Panc1 (cell line): ENCODE measurements at regions not wholly inside any gene's neighbourhood (a gene's known extent, or its start where the extent isn't known, plus 50 kb on each side); places are given as distances from the start of the nearest gene placed in this dataset.
"Not testable (repeated sequence)": the region's sequence is repeated elsewhere in the genome, so short reads cannot be mapped to it uniquely, and the experiment has no call there.

Experiments
- POLR2AphosphoS5 ChIP-seq: IDR thresholded peaks from 2 replicates; pipeline ENCODE4 v1.6.1; 2012; ENCODE audit warnings: mild to moderate bottlenecking, low read depth, low read length, moderate library complexity
- TF ChIP-seq, protein P1 (sequence below): fragments of 450-650 bp; IDR thresholded peaks from 2 replicates; pipeline ENCODE4 v1.5.1; 2017; ENCODE audit warnings: mild to moderate bottlenecking
- TF ChIP-seq, protein P2 (sequence below), 2 experiments: IDR thresholded peaks; 2 replicates each; pipeline ENCODE4 v1.6.1; 2011 to 2012; ENCODE audit warnings: low read depth in 2 of 2, control low read depth in 1 of 2, low read length in 1 of 2, mild to moderate bottlenecking in 1 of 2, moderate library complexity in 1 of 2; ENCODE audit not compliant: insufficient read depth in 1 of 2

DNA sequence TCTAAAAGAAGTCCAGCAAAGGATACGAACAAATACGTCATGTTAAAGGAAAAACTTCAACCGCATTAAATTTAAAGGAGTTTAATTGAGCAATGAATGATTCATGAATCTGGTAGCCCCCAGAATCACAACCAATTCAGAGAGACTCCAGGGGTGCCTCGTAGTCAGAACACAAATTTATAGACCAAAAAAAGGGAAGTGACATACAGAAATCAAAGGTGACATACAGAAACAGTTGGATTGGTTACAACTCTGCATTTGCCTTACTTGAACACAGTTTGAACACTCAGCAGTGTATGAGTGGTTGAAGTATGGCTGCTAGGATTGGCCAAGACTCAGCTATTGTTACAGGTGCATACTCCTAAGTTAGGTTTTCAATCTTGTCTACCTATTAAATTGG, 59.5 kb upstream of the SERP2 start:
- TF ChIP-seq, protein P1, sequence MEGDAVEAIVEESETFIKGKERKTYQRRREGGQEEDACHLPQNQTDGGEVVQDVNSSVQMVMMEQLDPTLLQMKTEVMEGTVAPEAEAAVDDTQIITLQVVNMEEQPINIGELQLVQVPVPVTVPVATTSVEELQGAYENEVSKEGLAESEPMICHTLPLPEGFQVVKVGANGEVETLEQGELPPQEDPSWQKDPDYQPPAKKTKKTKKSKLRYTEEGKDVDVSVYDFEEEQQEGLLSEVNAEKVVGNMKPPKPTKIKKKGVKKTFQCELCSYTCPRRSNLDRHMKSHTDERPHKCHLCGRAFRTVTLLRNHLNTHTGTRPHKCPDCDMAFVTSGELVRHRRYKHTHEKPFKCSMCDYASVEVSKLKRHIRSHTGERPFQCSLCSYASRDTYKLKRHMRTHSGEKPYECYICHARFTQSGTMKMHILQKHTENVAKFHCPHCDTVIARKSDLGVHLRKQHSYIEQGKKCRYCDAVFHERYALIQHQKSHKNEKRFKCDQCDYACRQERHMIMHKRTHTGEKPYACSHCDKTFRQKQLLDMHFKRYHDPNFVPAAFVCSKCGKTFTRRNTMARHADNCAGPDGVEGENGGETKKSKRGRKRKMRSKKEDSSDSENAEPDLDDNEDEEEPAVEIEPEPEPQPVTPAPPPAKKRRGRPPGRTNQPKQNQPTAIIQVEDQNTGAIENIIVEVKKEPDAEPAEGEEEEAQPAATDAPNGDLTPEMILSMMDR = not testable (repeated sequence)
- not testable (repeated sequence) for TF ChIP-seq POLR2AphosphoS5
- TF ChIP-seq, protein P2, sequence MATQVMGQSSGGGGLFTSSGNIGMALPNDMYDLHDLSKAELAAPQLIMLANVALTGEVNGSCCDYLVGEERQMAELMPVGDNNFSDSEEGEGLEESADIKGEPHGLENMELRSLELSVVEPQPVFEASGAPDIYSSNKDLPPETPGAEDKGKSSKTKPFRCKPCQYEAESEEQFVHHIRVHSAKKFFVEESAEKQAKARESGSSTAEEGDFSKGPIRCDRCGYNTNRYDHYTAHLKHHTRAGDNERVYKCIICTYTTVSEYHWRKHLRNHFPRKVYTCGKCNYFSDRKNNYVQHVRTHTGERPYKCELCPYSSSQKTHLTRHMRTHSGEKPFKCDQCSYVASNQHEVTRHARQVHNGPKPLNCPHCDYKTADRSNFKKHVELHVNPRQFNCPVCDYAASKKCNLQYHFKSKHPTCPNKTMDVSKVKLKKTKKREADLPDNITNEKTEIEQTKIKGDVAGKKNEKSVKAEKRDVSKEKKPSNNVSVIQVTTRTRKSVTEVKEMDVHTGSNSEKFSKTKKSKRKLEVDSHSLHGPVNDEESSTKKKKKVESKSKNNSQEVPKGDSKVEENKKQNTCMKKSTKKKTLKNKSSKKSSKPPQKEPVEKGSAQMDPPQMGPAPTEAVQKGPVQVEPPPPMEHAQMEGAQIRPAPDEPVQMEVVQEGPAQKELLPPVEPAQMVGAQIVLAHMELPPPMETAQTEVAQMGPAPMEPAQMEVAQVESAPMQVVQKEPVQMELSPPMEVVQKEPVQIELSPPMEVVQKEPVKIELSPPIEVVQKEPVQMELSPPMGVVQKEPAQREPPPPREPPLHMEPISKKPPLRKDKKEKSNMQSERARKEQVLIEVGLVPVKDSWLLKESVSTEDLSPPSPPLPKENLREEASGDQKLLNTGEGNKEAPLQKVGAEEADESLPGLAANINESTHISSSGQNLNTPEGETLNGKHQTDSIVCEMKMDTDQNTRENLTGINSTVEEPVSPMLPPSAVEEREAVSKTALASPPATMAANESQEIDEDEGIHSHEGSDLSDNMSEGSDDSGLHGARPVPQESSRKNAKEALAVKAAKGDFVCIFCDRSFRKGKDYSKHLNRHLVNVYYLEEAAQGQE (IDR thresholded peaks at IDR 0.05; ENCODE audit: insufficient read depth in 1 of 2, low read depth in 2 of 2, low read length in 1 of 2) = not testable (repeated sequence)
